Fibroblast of peridontal ligament (primary cell): ENCODE measurements at regions not wholly inside any gene's neighbourhood (a gene's known extent, or its start where the extent isn't known, plus 50 kb on each side); places are given as distances from the start of the nearest gene placed in this dataset.
A peak's percentile ranks its signal among the peaks of the same experiment; 100 is the strongest.

Source experiments
- DNase-seq: peaks from one replicate; pipeline ENCODE4 v3.0.0-alpha.2; 2010; ENCODE audit errors: extremely low read depth

DNA sequence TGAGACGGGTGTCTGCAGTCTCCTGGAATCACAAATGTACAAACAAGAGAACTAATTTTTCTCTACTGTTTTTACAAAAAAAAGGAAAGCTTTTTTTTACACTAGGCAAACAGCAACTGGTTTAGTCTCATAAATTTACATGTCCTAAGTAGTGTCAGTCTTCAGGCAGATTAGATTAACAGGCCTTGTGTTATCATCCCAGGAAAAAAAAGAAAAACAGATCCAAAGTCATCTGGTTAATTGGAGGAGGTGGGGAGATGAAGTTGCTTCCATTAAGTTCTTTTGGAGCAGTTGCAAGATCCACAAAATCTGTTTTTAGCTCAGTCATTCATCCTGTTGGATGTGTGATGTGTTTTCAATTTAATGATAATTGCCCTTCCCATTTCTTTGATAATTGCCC lies 363.5 kb upstream of the ADGRL2 start:
- no peak for DNase-seq

DNA sequence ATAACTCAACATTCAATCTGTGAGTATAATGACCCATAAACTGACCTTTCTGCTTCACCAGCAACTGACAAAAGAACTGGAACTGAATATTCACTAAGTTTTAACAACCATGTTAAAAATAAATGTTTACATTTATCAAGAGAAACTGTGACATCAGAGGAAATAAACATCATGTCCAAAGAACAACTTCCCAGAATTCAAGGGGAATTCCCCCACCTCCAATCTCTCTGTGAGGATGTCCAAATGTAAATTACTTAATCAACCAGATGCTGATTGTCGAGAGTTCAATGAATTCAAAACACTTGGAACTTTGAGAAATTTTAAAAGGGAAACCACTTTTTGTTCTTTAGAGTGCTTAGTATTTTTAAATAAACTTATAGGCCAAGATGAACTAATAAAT lies 365.6 kb upstream of the ADGRL2 start:
- DNase-seq = no peak

DNA sequence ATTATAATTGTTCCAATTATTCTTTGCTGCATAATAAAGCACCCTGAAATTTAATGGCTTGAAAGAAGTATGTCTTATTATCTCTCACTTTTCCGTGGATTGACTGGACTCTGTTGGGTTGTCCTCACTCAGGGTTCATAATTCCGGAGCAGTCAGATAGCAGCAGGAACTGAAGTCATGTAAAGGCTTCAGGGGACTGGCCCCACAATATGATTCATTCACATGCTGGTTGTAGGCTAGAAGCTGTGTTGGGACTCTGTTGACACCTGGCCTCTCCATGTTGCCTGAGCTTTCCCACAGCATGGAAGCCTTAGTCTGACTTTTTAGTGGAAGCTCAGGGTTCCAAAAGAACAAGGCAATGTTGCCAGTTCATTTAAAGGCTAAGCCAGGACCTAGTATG lies 367.1 kb upstream of the ADGRL2 start:
- DNase-seq = no peak

DNA sequence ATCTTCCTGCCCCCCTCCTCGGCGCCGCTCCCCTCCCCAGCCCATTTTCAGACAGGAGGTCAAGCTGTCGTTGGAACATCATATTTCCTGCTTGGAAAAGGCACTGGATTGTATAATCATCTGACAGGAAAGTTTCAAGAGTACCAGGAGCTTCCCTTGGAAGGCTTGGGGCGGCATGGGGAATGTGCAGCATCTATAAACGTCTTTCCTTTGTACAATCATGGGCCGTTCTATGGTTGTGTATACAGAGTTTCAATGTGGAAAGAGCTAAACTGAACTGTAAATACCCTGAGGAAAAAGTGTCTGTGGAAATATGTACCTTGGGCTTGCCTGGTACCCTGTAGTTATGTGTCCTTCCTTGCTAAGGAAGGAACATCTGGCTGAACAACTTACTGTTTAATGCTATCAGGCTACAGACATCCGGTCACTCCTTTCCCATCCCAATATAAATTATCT lies 368.1 kb upstream of the ADGRL2 start:
- no peak for DNase-seq

DNA sequence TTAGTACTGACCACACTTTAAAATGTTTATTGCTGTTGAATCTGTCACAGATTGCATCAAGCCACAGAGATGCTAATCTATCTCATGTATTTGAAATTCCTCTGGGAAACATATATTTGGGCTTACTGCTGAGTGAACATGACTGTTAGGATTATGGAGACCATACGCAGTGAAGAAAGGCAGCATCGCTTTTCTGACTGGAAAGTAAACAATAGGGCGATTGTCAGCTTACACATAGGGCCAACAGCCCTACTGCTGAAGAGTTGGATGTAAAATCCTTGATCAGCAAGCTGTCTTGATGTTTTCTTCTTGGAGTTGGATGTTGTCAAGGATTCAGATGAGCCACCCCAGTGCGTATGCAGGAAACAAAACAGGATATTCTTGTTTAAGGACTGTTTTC lies 368.7 kb upstream of the ADGRL2 start:
- DNase-seq = peak; percentile 42

DNA sequence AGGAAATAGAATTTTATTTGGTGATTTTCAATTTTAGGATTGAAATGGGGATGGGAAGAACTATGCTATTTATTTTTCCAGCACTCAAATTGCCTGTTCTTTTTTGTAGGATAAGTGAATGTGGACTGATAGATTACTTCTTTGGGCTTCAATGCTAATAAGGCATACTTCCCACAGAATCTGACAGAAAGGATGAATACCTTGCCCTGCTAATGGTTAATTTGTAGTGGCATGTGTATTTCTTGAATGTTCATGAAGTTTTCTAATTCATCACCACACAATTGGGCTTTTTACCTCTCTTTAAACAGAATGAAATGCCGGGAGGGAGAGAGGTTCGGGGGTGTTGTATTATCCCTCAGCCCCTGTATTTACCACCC lies 369.1 kb upstream of the ADGRL2 start:
- DNase-seq = no peak

DNA sequence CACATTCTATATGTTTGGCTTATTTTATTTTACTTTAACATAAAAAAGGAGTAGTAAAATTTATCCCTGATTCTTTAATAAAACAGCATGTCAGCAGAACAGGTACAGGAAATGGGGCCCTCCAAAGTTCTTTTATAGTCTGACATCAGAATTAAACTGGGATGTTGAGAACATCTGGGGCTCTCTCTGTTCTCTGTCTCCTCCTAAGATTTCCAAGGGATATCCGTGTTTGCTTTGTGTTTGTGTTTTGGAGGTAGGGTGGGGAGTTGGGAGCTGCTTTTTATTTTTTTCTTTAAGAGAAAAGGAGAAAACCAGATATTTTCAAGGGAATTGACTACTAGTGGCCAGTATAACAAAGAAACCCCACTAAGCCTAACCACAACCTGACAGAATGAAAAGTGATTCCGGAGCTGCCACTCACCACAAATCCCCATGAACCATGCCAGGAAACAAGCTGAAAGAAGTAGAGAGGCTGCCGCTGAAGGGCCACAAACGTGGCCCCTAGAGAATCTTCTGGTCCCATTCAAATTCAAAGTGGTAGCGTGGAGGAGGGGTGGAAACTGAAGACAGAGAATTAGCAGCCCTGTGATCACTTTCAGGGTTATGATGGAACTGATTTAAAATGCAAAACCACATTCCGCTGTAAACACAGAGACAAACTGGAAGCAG lies 369.6 kb upstream of the ADGRL2 start:
- peak; percentile 45 for DNase-seq

DNA sequence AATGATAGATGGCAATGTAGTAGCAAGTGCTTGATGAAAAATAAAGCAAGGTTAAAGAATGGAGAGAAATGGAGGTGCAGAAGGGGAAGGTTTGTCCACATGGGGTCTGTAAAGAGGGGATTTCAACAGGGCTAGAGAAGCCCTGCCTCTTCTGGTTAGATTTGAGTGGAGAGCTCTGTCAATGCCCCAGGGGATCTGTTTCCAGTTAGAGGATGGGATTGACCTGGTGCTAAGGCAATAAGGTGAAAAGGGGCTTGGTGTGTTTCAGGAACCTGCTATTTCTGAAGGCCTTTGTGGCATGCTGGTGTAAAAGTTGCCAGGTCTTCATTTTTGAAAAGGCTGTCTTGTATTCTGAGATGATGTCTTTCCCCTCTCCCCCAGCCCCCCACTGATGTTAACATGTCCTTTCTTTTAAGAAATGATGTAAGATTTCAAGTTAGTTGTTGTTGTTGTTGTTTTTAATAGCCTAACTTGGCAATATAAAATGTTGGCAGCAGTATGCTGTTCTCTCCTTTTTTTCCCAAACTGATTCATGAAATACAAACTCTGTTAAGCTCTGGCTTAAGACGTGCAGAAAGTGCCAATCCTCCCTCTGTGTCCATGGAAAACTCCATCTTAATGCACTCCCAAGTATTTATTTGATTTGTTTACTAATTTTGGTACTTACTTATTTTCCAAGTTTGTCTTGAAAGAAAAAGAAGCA lies 370.3 kb upstream of the ADGRL2 start:
- no peak for DNase-seq

DNA sequence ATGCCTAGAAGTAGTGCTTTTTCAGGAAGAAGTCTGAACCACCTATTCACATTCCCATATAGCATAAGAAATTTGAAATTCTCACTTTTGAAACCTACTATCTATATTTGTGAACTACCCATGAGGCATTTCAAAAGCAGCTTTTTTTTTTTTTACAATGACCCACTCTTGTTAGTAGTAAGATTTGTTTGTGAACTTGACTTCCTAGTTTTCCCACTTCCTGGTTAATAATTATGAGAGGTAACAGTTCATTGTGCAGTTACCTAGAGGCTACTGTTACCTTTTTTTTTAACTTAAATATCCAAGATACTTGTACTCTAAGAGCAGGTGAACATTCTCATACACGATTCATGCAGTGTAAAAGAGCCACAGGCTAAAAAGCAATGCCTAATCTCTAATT lies 371.7 kb upstream of the ADGRL2 start:
- no peak for DNase-seq

DNA sequence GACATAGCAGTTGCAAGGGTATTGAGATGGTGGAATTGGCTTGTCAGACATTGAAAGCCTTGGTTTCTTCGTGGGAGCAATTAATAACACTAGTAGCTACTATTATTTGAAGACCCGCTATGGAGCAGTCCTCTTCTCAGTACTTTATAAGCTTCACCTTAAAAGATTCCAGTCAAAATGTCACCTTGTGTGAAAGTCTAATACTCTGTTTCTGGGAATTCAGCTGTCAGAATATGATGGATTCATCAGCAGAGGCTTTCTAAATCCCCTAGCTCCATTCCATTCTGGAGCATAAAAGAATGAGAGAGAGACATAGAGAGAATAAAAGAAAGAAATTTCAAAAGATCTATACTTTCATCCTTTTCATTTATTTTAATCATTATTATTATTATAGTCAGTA lies 375.9 kb upstream of the ADGRL2 start:
- DNase-seq = no peak

DNA sequence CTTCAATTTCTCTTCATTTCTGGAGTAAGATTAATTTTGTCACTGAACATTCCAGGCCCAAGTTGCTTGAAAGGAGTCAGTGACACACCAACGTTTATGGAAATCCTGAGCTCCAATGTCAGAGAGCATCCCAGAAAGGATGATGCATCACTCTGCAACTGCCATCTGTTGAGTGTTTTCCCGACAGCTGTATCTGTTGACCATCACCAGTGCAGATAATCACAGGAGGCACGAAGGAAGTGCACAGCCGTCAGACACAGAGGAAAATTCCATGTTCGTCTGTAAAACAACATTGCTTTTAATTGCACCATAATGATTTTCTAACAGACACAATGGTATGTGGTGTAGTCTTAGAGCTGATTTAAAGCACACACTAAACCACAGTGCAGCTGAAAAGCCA lies 376.7 kb upstream of the ADGRL2 start:
- DNase-seq = peak; percentile 57

DNA sequence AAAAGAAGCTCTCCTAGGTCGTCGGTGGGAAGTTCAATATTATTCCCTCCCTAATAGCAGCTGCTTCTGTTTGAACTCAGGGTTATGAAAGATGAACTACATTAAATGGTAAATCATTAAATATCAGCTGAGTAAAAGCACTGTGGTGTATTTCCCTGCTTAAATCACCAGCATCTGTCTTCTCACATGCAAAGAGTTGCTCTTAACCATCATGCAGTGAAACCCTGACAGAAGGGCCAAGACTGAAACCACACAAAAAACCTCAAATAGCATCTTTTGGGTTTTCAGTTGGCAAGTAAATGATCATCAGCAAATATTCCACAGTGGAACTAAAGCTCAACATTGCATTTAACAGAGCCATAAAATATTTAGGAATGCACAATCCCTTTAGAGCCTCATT lies 380.0 kb upstream of the ADGRL2 start:
- DNase-seq = peak; percentile 81

DNA sequence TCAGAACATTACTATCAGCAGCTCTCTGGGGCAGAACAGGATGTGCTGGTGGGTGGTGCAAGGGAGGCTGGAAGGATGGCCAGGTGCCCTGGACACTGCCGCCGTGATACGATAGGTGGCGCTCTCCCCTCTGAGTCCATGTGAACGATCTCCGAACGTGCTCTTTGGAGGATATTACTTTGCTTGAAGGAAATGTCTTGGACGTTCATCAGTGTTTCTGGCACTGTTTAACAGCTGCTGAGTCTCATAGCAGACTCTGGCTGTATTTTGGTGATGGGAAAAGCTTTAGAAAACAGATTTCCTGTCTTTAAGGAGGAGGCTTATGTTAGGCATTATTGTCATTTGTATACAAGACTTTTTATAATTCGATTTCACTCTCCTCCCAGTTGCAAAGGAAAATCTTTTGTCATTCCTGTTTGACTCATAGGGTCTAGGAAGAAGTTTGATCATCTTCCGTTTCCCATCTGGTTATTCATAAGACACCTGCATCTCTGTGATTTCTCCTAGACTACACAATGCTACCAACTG lies 386.2 kb upstream of the ADGRL2 start:
- DNase-seq = peak; percentile 61

DNA sequence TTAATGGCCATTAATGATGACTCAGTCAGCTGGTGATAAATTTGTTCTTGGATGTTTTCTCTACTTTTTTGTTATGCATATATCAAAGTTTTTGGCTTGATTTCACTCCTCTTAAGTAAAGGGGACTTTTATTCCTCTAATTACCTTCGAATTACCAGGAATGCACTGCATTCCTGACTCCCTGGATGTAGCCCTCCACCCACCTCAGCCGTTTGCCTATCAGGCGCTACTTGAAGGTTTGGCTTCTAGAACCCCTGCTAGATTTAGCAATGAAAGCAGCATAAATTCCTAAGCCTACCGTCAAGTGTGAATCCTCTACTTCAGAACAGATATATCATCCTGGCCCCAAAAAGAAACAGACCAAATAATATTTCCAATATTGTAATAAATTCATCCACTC lies 387.8 kb upstream of the ADGRL2 start:
- DNase-seq = no peak

DNA sequence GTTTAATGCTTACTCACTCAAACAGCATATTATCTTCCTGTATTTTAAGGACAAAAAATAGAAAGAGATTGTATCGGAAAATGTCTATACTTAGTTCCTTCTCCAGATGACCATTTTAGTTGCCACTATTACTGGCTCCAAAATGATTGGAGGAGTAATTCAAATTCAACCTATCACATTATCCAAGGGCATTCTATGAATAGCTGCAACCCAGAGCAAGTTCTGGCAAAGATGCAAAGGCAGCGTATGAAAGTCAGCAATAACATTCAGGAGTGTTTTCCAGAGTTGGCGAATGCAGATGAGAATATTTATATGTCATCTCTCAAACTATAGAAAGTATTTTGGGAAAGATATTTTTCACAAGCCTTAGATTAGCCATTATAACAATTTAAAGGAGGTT lies 389.8 kb upstream of the ADGRL2 start:
- DNase-seq = no peak

DNA sequence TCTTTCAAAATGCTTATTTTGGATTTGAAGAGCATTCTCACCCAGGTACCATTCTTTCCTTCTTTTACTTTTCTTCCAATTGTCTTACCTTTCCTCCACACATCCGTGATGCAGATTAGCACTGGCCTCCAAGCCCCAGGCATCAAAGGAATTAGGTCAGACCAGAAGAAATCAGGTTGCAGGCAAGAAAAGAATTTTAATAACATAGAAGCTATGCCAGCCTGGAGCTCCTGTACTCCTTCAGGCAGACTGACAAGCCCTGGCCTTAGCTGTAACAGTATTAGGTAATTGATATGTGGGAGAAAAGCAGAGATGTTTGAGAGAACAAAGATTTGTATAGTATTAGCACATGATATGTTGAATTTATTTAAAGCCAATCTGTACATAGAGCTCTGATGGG lies 390.4 kb upstream of the ADGRL2 start:
- no peak for DNase-seq

DNA sequence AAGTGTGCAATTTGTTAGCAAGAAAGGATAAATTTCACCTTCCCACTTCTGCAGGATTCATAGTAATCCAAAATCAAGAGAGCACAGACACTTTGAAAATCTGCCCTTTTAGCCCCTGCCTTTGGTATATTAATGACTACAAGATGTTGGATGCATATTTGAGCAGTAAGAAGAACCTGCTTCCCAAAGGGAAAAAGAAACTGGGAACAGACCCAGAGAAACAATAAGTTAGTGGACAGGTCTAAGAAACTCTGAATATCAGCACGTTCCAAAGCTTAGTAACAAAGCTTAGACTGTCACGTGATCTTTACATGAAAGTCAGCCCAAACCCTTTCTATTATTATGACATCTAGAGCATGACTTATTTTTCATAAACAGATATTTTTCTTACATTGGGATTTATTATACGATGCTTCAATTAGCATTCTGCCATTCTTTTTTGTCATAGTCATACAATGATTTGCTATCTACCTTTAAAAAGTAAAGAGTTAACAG lies 390.9 kb upstream of the ADGRL2 start:
- DNase-seq = peak; percentile 18

DNA sequence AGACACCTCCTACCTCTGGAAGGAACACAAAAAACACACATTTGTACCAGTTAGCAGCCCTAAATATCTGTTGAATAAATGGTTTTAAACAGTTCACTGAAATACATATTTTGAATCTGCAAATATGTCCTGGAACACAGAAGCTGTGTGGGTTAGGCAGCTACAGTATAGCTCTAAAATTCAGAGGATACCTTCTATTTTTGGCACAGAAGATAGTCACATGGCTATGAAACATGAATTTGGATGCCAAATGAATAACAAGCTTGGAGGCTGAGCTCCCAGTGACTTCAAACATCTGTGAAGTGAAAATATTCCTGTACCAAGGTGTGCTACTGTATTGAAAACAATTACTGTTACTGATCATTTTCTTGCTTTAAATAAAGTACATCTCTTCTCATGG lies 391.5 kb upstream of the ADGRL2 start:
- no peak for DNase-seq

DNA sequence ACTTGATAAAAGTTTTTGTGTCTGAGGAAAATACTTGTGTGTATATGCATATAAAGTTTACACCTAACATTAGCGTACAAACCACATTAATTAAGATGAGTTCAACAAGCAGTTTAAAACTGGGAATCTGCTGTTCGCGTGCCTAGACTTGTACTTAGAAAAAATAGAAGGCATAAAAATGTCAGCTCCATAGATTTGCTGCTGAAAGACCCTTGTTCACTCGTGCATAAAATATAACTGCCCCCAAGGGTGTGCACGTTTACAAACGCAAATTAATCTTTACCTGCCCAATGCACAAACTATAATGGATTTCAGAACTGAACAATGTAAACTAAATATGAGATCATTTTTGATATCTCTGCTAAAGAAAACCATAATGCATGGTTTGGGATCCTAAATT lies 392.3 kb upstream of the ADGRL2 start:
- no peak for DNase-seq

DNA sequence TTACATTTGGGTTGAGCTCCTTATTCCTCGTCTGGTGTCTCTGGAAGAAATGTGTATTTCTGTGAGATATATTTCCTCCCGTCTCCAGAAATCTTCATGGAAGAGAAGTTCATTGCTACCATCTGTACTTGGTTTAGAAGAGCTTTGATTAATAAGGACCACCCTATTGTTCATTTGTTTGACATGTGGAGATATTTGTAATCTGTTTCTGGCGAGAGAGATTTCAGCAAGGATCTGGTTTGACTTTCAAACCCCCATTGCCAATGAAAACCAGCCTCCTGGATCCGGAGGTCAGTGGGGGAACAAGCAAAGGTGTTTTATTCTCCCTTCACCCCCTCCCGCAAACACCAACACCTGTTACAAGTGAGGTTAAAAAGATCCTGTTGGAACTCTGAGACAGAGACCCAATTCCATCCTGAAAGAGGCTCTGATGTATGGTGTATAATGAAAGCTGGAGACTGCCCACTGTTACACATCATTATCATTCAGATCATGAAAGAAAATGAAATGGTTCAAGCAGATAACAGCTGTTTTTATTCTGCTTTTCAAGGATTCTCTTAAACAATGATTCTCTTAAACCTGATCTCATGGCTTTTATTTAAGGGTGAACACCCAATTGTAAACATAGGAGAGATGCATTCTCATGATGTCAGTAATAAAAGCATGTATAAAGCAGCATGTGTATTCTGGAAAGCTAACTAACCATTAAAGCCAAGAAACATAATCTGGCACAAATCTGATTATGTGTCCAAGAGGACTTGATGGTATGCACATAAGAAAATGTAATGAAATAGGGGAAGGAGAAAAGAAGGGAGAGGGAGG lies 393.5 kb upstream of the ADGRL2 start:
- peak; percentile 74 for DNase-seq

DNA sequence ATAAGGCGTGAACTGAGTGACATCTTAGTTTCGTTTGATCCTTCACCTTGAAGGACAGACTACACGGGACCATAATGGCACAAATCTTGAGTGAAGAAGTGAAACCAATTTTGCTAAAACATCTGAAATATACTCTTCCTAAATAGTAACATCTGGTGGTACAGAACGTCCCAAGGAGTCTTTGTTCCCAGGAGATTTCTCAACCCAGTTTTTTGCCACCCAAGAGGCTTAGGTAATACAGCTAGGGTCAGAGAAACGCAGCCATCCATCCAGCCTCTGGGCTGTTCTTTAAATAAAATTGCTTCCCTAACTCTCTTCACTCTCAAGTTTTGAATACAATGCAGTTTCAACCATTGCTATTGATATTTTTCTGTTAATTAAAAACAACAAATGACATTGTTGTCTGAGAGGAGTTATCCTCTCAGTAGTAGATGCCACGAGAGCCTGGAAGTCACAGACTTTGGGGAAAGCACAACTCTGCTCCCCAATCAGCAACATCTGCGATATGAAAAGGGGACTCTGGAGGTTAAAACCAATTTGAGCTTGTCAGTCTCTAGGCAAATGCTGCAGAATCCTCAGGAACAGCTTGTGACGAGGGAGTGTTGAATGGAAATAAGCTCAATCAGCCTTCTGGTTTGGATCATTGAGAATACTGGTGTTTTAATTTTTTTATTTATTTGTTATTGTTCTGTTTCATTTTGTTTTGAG lies 394.3 kb upstream of the ADGRL2 start:
- peak; percentile 30 for DNase-seq

DNA sequence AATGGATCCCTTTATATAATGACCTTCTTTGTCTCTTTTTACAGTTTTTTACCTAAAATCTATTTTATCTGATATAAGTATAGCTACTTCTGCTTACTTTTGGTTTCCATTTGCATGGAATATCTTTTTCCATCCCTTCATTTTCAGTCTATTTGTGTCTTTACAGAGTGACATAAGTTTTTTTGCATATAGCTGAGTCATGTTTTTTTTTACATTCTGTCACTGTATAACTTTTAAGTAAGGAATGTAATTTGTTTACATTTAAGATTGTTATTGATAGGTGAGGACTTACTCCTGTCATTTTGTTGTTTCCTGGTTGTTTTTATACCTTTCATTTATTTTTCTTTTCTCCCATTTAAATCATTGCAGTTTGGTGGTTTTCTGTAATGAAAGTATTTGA lies 402.7 kb upstream of the ADGRL2 start:
- DNase-seq = no peak
